DMS53 treated with DMSO at 0.1 percent for 48 hours (cell line): ENCODE measurements at regions not wholly inside any gene's neighbourhood (a gene's known extent, or its start where the extent isn't known, plus 50 kb on each side); places are given as distances from the start of the nearest gene placed in this dataset.

Experiments used
- DNase-seq: peaks from one replicate; lab custom pipeline; 2025; ENCODE audit not compliant: unreplicated experiment; lab: John Stamatoyannopoulos, UW

GRCh38 chr1:17904290-17904689 is 149.2 kb downstream of the ACTL8 start:
- DNase-seq, result no peak

GRCh38 chr1:17907999-17908398 is 152.9 kb downstream of the ACTL8 start:
- DNase-seq, result no peak

DNA sequence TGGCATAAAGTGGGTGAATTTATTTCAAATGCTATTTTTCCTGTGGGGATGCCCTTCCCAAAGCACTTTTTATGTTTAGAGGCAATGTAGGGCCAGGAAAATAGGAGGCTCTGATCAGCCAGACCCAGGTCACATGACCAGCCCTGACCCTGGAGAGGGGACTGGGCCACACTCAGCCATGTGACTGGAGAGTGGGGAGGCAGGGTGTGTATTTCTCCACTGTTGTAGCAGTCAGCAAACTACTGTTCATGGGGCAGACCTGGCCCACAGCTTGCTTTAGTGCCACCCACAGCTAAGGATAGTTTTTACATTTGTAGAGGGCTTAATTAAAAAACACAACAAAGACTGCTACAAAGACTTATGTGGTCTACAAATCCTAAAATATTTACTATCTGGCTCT is 153.8 kb downstream of the ACTL8 start:
- DNase-seq, result no peak

- no peak for DNase-seq
Observed at GRCh38 chr1:17909634-17910033, 154.5 kb downstream of the ACTL8 start.

- DNase-seq, result no peak
Observed at GRCh38 chr1:17911791-17912190, 156.7 kb downstream of the ACTL8 start.

GRCh38 chr1:17912491-17912890 is 157.4 kb downstream of the ACTL8 start:
- DNase-seq, result no peak

GRCh38 chr1:17913326-17914115 is 158.4 kb downstream of the ACTL8 start:
- DNase-seq, result no peak

GRCh38 chr1:17914131-17914530 is 159.0 kb downstream of the ACTL8 start:
- no peak for DNase-seq

DNA sequence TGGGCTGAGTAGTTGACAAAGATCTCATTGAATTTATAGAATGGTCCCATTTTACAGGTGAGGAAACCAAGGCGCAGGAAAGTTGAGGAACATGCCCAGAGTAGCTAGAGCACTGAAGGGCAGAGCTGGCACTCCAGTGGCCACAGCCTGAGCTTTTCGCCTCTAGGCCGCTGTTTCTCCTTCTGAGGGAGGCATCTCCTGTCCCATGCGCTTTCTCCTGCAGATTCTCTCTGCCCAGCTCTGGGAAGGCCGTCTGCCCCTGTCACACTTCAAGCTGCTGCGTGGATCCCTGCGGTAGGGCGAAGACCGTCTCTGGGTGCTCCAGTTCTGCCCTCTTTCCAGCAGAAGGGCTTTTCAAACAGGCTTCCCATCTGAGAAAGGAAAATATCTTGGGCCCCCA is 159.9 kb downstream of the ACTL8 start:
- no peak for DNase-seq

- DNase-seq, result no peak
Observed at GRCh38 chr1:17915511-17916197, 160.5 kb downstream of the ACTL8 start.

GRCh38 chr1:17916702-17917101 is 161.6 kb downstream of the ACTL8 start:
- DNase-seq, result no peak

GRCh38 chr1:17919525-17920439 is 164.6 kb downstream of the ACTL8 start:
- DNase-seq, result no peak

- DNase-seq, result no peak
Observed at GRCh38 chr1:17920881-17921640, 165.9 kb downstream of the ACTL8 start.

DNA sequence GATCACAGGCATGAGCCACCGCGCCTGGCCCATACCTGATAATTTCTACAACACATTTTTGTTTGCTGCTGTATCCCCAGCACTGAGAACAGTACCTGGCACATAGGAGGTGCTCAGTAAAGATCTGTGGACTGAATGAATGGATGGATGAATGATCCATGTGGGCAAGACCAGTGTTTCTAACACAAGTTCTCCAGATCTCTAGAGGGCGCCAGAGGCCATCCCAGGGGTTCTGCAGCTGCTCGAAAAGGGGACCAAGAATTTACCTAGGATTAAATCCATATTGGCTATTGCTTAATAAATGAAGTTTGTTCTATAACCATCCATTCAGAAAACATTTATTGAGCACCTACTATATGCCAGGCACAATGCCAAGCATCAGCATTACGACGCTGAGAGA is 167.7 kb downstream of the ACTL8 start:
- DNase-seq, result peak; percentile 22

GRCh38 chr1:17923666-17924065 is 168.5 kb downstream of the ACTL8 start:
- DNase-seq, result no peak

DNA sequence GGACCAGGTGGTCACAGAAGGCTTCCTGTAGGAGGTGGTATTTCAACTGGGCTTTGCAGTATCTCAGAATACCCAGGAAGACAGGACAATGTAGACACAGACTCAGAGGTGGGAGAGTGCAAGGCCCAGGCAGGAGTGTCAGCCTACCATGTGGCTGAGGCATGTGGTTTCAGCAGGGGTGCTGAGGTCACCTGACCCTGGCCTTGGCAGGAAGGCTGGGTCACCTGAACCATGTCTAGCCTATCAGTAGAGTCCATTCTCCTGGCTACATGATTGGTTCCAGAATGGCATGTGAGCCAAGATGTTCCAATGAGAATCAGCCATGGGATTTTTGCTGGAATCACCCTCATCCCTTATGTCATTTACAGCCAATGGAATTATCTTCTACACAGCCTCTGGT is 169.4 kb downstream of the ACTL8 start:
- DNase-seq, result no peak

DNA sequence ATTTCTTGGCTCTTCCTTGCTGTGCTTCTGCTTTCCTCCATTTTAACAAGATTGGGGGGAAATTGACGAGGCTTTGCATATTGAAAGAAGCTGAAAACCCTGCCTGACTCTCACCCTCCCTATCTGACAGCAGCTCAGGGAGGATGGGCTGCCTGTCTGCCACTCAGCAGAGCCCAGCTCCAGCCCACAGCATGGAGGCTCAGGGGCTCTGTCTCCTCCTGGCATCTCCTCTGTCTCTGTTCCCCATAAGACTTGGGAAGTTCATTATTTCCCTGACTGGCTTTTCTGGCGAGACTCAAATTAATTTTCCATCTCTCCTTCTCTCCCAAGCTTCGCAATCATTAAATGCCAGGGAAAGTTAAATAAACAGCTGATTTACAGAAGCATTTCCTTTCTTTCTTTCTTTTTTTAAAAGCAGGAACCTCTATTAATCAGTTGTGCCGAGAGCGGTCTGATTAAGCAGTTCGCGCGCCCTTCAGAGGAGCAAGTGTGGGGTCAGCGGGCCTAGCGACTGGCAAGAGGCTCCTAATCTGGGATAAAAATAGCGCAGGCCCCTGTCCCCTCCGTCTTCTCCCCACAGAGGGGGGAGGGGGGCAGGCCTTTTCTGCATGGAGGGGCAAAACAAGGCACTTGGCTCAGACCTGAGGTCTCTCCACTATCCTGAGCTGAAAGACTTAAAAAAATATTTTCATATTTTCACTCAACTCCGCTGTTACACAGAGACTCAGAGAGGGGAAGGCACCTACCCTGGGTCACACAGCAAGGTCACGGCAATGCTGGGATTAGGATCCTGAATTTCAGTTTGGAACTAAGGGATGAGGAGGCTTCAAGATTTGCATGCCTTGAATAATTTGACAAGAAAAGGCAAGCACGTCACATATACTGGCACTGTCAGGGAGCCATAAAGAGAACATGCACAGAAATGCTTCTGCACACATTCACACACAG is 170.4 kb downstream of the ACTL8 start:
- no peak for DNase-seq

- no peak for DNase-seq
Observed at GRCh38 chr1:17926906-17927305, 171.8 kb downstream of the ACTL8 start.

DNA sequence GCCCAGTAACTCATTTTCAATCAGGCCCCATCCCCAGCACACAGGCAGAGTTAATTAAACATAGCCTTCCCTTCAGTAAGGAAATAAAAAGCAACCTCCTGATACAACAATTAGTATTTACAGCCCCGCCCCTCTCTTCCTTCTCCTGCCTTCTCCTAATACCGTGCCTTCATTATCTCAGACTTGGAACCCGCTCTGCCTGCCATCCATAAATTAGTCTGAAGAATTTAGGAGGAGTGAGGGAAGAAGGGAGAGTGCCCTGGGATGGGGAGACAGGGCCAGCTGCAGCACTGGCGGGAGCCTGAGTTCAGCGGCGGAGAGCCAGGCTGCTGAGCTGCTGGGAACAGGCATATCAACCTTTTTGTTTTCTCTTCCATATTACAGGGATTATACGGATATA is 172.8 kb downstream of the ACTL8 start:
- DNase-seq, result no peak

DNA sequence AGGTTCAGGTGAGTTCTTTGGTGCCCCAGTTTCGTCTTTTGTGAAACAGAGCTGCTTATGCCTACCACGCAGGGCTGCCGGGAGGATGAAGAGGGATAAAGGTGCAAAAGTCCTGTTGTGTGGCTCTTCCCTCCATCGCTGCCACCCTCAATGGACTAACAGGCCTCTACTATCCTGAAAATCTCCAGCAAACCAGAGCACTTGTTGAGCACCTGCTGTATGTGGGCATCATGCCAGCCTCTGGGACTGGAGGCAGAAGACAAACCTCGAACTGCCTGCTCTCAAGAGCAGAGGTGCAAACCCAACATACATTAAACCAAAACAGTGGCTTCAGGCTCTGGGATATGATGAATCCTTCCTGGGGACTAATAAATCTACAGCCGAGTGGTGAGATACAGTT is 174.1 kb downstream of the ACTL8 start:
- no peak for DNase-seq
